Brain microvascular endothelial cell (primary cell): ENCODE measurements at regions not wholly inside any gene's neighbourhood (a gene's known extent, or its start where the extent isn't known, plus 50 kb on each side); places are given as distances from the start of the nearest gene placed in this dataset.

Experiments used
- DNase-seq: peaks from one replicate; pipeline ENCODE4 v3.0.0-alpha.2; 2020
- H3K27ac ChIP-seq: fragments of 250-450 bp; sonication (Bioruptor Pico); 2 replicates; pipeline ENCODE4 v1.5.1; 2020; ENCODE audit warnings: mild to moderate bottlenecking, moderate library complexity
- H3K27me3 ChIP-seq: fragments of 250-450 bp; sonication (Bioruptor Pico); replicated peaks from 2 replicates; pipeline ENCODE4 v1.5.1; 2020; ENCODE audit warnings: mild to moderate bottlenecking
- H3K36me3 ChIP-seq: fragments of 250-450 bp; sonication (Bioruptor Pico); replicated peaks from 2 replicates; pipeline ENCODE4 v1.5.1; 2020; ENCODE audit warnings: mild to moderate bottlenecking
- H3K4me3 ChIP-seq: 2 replicates; pipeline ENCODE4 v1.5.1; 2011; ENCODE audit warnings: low read depth, mild to moderate bottlenecking, control low read depth, low read length, moderate library complexity
- CTCF ChIP-seq: IDR thresholded peaks from 2 replicates; pipeline ENCODE4 v1.5.1; 2011; ENCODE audit warnings: low read depth, mild to moderate bottlenecking, moderate library complexity, low read length, control low read depth, inconsistent platforms; ENCODE audit errors: missing control alignments
- in situ Hi-C: cut with HindIII; loops from 2 replicates; pipeline ENCODE4 v1.10.0; 2017; ENCODE audit warnings: low sequenced_read_pairs, low pct_ligation_motif_present

GRCh38 chr5:125746917-125747316 is 676.3 kb upstream of the GRAMD2B start:
- in situ Hi-C loops: no loop called here
- Histone ChIP-seq H3K36me3 (no peaks in the 10 kb centered on the region), H3K4me3 (no peak overlapping the region), H3K27me3 (no peaks in the 10 kb centered on the region), H3K27ac (no peak overlapping the region)
- TF ChIP-seq CTCF: no peak
- DNase-seq: no peak

- no peak for DNase-seq
- in situ Hi-C loops: no loop called here
- no peaks in the 10 kb centered on the region for H3K36me3 ChIP-seq
- TF ChIP-seq CTCF: no peak
- no peaks in the 10 kb centered on the region for H3K27me3 ChIP-seq
- no peak overlapping the region for H3K4me3 ChIP-seq
- no peak overlapping the region for H3K27ac ChIP-seq
Measured at GRCh38 chr5:125750147-125750860, 672.9 kb upstream of the GRAMD2B start.

- in situ Hi-C loops: no loop called here
- H3K36me3 ChIP-seq: no peaks in the 10 kb centered on the region
- no peaks in the 10 kb centered on the region for H3K27me3 ChIP-seq
- no peak overlapping the region for H3K27ac ChIP-seq
- H3K4me3 ChIP-seq: no peak overlapping the region
- no peak for DNase-seq
- TF ChIP-seq CTCF: no peak
Measured at GRCh38 chr5:125750861-125751186, 672.4 kb upstream of the GRAMD2B start.

- in situ Hi-C loops: no loop called here
- no peak for TF ChIP-seq CTCF
Measured at GRCh38 chr5:125756456-125756855, 666.8 kb upstream of the GRAMD2B start.

GRCh38 chr5:125766706-125767105 is 656.5 kb upstream of the GRAMD2B start:
- in situ Hi-C loops: no loop called here
- no peak for DNase-seq
- Histone ChIP-seq H3K4me3 (no peak overlapping the region), H3K27me3 (no peaks in the 10 kb centered on the region), H3K27ac (no peak overlapping the region), H3K36me3 (no peaks in the 10 kb centered on the region)
- TF ChIP-seq CTCF: no peak

More at GRCh38 chr5:125756456-125756855, 666.8 kb upstream of the GRAMD2B start:
- H3K36me3 ChIP-seq: no peaks in the 10 kb centered on the region
- no peaks in the 10 kb centered on the region for H3K27me3 ChIP-seq
- no peak overlapping the region for H3K27ac ChIP-seq
- H3K4me3 ChIP-seq: no peak overlapping the region
- DNase-seq: no peak

GRCh38 chr5:125775896-125776295 is 647.3 kb upstream of the GRAMD2B start:
- no peak overlapping the region for H3K27ac ChIP-seq
- in situ Hi-C loops: no loop called here
- TF ChIP-seq CTCF: no peak

More at GRCh38 chr5:125775896-125776295, 647.3 kb upstream of the GRAMD2B start:
- no peak overlapping the region for H3K4me3 ChIP-seq
- no peaks in the 10 kb centered on the region for H3K27me3 ChIP-seq
- no peak for DNase-seq
- no peaks in the 10 kb centered on the region for H3K36me3 ChIP-seq
